HG03175 (cell line): ENCODE measurements at regions not wholly inside any gene's neighbourhood (a gene's known extent, or its start where the extent isn't known, plus 50 kb on each side); places are given as distances from the start of the nearest gene placed in this dataset.
"Not testable (repeated sequence)": the region's sequence is repeated elsewhere in the genome, so short reads cannot be mapped to it uniquely, and the experiment has no call there.

ENCODE experiments used
- ATAC-seq: cut with Tn5 transposase; IDR thresholded peaks from one replicate; pipeline ENCODE4 v1.9.1; 2021; ENCODE audit warnings: mild to moderate bottlenecking, moderate library complexity; ENCODE audit not compliant: unreplicated experiment

DNA sequence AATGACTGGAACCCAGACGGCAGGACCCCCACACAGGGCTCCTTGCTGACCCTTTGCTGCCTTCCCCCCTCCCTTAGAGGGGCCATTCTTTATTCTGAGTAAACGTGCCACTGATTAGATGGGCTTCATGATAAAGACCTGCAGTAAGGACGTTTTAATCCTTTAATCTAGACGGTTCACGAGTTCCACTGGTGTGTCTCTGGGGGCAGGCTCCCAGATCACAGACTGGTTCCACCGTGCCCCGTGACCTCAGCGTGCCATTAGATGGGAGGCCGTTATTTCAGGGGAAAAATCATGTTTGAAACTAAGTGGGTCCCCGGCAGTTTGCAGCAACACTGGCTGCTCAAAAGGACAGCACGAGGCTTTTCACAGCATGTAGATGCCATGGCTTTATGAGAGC is 246.9 kb upstream of the PLGLB2 start:
- not testable (repeated sequence) for ATAC-seq

DNA sequence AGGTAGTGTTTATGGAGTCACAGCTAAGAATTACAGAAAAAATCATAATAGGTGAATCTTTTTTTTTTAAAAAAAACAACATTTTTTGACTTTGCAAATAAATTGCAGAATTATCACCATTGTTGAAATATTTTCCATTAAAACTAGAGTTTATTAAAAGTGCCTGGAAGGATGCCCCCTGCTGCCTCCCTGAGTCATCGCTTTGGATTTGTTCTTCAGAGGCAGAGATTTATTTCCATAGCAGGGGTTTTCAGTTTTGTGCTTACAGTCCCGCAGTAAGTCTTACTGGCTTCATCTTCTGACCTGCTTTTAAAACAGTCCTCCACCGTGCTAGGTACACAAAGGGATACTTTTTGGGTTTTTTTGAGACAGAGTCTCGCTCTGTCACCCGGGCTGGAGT is 244.9 kb upstream of the PLGLB2 start:
- not testable (repeated sequence) for ATAC-seq

DNA sequence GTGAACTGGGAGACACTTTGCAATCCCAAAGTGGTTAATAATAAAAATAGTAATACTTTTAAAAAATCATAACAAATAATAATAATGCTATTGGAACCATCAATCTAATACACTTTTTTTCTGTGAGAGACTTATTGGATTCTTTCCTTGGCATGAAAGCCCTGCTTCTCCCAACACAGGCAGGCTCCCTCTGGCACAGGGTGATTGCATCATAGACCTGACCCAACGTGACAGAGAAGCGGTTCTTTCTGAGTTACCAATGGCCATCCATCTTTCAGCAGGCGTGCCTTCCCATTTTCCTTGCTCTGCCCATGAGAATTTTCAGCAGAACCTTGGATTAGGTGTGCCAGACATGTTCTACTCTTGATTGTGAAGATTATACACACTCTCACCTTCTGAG is 242.6 kb upstream of the PLGLB2 start:
- ATAC-seq = not testable (repeated sequence)

DNA sequence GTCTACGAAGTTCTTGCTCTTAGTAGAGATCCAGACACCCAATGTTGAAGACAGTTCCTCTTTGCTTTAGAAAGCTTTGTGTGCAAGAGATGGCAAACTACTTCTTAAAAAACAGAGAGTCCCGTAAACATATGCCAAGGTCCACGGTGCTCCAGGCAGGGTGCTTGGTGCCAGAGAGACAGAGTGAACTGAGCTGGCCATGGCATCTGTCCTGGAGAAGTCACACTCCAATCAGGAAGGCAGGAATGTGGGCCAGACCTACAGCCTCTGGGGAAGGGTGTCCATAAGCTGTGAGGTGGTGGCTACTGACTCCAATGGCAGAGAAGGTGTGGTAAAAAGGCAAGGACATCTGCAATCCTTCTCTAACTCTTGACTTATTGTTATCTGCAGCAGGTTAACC is 242.0 kb upstream of the PLGLB2 start:
- not testable (repeated sequence) for ATAC-seq

DNA sequence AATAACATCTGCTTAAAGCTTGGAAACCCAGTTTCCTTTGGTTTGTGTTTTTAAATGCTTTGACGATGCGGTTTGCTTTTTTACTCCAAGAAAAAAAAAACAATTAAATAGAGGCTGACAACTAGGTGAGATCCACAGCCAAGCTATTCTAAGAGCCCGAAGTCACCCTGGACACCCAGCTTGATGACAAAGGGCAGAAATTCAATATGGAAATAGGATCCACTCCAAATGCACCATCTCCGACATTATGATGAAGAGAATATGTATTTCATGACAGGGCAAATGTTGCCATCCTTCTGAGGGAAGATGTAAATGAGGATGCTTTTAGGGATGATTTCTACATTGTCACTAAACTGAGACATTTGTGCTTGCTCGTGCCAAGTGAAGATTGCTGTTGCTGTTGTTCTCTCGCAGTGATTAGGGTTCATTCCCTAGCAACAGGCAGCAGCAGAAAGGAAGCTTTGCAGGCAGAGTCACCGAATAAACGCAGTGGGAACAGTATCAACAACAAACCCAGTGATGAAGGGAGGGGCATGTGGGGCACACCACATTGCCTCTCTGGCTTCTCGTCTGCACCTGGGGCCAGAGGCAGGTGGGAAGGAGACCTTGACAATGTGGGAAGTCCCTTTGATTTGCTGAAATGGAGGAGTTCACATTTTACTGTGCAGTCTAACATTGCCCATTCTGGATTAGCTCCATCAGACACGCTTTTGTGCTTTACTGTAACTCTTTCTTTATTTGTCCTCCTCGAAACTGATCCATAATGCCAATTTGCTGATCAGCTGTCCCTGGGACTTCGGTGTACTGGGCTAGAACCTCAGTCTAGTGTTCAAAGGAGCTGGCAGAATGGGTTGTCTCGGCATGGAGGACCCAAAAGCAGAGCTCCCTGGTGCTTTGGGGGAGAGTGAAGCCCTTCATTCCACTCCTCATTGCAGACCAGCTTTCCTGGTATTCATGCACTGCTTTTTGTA is 240.2 kb upstream of the PLGLB2 start:
- not testable (repeated sequence) for ATAC-seq

DNA sequence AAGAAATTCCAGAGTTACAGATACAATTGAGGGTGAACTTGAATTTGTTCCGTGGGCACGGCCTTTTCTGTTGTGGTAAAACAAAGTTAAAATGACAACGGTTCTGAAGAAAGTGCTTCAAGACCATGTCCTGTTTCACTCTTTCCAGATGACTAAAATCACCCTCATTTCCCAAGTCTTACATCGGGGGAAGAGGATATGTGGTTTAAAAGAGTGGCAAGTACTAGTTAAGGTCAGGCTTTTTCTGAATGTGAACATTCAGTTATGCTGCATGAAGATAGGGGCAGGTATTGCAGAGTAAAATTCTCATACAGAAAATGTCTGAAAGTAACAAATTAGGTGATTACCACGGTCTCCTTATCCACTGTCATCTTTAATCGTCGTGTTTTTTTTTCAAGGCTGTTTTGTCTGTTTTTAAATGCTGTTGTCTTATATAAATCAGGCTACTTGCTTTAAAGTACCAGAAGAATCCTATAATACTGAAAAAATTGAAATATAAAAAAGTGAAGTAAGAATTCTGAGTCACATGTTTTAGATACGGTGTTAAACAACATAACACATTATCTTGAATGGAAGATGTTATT is 236.6 kb upstream of the PLGLB2 start:
- not testable (repeated sequence) for ATAC-seq

DNA sequence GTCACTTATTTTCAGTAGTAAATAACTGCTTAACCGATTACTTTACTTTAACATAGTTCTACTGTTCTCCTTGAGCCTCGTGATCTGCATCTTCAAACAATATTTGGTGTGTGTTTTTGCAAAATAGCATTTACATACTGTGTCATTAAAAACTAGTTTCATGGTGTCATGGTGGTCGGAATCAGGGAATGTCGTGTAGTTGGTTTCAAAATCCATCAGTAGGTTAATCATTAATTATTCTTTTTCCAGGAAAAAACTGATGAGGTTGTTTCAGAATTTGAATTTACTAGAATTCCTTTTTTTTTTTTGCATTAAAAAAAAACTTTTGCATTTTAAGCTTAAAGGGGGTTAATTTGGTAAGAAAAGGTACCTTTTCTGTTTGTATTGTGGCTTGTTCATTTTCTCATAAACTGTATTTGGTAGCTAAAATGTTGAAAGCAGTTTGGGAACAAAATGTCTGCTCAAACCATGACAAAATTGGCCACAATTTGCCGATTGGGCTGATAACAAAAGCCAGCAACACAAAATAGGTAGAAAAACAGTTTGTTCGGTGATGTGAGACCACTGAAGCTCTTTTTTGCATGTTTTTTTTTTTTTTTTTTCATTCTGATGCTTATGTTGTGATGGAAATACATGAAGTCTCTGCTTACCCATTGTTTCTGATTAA is 234.9 kb upstream of the PLGLB2 start:
- not testable (repeated sequence) for ATAC-seq

DNA sequence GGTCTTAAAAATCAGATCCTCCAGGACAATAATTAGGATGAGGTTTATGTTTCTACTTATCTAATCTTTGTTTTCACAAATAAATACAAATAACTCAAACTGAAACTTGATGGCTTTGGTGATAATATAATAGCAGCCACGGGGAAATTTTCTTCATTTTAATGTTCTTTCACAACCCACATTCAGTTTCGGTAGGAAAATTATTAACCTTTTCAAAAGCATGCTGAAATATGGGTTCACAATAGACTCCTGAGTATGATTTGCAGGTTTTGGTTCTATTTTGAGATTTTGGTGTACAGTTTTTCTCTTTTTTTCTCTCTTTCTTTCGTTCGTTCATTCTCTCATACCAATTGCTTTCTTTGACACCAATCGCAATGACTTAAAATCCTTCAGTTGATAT is 233.9 kb upstream of the PLGLB2 start:
- ATAC-seq = peak; percentile 66

DNA sequence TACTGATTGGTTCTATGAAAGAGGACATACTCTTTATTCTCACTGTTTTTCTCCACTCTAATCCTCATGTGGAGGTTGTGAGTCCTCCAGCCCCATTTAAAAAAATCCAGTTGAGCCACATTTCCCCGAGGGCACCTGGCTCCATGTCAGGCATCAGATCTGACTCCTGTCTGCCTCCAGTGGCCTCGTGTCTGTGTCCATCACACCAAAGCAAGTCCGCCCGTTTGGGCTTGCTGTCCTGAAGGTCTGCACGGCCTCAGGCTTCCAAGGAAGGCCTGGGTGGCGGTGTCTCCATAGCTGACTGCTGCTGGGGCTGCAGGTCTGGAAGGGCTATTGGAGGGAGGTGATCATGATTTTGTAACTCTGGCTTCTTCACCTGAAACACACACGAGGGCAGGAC is 233.4 kb upstream of the PLGLB2 start:
- ATAC-seq = not testable (repeated sequence)

DNA sequence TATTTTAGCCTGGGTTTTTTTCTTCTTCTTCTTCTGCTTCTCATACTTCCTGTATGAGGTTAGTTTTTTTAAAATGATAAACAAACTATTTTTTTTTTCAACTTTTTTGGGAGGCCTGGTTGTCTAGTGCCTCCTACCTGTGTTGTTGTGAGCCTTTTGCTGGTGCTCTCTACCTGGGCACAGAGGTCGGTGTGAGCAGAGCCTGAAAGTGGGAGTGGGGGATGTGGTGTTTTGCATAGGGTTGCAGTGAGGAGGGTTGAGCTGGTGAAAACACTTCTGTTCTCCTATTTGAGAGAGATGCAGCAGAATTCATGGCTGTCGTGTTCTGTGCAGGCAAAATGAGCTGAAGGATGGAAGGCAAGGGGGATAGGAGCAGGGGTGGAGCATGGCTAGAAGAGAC is 232.7 kb upstream of the PLGLB2 start:
- ATAC-seq = not testable (repeated sequence)

DNA sequence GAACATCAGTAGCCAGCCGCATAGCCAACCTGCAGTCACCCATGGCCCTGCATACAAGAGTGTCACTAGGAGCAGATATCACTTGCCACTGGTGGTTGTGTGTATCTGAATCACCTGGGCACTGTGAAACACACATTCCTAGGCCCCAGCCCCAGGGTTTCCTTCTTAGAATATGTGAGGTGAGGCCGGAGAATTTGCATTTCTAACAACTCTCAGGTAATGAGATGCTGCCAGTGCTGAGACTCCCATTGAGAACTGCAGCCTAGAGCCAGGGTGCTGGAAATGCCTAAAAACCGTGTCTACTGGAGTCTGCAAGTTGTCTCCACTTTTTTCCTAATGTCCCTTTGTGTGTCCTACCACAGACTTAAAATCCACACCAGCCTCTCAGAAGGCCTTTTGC is 232.0 kb upstream of the PLGLB2 start:
- not testable (repeated sequence) for ATAC-seq

DNA sequence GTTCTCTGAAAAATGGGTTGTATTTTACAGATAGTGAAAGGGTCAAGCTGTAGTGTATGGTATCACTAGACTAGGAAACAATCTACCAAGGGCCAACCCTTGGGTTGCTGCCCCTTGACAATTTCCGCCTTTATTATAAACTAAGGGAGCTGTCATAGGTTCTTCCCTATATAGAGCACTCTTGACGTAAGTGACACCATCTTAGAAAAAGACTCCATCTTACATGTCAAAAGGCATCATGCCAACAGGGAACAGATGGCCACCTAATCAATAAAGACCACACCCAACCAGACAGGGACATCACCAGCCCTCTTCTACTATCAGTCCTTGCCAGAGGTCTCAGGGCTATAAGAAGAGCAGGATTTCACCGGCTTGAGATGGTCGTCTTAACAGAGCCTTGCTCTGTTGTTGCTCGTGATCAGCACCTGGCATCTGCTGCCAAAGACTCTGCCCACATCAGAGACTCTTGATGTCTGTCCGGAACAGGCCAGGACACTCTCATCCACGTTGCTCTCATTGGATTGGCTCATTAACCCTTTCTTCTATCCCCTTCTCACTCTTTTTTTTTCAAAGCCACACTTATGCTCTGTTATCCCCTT is 231.4 kb upstream of the PLGLB2 start:
- not testable (repeated sequence) for ATAC-seq

DNA sequence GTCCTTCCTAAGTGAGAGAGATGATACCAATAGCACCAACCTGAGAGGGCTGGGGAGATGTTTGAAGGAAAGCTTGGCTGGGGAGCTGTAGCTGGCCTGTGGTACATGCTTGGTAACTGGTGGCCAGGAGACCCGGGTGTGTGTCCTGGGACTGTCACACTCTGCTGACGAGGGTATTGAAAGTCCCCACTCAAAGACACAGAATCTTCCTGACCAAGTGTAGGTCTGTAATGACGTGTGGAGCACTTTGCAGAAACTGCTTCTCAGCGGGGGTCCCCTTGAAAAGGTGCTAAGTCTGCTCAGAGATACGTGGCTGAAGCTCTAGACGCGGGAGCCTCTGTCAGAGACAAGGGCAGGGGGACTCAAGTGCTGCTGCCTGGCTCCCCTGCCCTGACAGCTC is 230.4 kb upstream of the PLGLB2 start:
- not testable (repeated sequence) for ATAC-seq

DNA sequence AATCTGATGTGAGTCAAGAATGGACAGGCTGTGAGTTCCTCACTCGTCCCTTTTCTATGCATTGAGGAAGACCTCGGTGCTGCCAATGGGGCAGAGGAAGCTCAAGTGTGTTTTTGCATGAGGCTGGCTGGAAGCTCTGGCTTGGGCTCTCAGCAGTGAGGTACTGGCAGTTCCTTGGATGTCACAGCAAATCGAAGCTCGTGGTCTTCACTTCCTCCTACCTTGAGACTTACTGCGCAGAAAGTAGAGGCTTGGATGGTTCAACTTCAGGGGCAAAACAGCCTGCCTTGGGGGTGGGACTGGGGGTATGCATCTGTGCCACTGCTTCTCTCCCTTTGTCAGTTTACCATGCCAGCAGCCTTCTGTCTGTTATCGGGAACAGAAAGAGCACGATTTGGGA is 229.8 kb upstream of the PLGLB2 start:
- ATAC-seq = not testable (repeated sequence)

DNA sequence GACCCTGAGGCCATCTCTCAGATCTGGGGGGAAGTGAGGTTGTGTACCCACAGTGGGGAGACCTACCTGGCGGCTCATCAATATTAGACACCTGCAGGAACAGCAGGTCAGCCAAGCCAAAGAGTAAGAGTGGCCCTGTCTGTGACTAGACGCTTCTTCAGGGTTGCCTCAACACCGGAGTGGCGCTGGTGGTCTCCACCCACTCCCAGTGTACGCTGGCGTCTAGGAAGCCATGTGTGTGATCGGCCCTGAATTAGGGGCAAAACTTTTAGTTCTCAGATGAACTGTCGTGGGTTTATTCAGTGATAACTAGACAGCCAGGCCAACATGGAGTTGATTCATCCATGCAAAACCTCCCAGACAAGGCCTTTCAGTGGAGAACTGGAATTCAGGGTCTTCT is 229.3 kb upstream of the PLGLB2 start:
- ATAC-seq = not testable (repeated sequence)

DNA sequence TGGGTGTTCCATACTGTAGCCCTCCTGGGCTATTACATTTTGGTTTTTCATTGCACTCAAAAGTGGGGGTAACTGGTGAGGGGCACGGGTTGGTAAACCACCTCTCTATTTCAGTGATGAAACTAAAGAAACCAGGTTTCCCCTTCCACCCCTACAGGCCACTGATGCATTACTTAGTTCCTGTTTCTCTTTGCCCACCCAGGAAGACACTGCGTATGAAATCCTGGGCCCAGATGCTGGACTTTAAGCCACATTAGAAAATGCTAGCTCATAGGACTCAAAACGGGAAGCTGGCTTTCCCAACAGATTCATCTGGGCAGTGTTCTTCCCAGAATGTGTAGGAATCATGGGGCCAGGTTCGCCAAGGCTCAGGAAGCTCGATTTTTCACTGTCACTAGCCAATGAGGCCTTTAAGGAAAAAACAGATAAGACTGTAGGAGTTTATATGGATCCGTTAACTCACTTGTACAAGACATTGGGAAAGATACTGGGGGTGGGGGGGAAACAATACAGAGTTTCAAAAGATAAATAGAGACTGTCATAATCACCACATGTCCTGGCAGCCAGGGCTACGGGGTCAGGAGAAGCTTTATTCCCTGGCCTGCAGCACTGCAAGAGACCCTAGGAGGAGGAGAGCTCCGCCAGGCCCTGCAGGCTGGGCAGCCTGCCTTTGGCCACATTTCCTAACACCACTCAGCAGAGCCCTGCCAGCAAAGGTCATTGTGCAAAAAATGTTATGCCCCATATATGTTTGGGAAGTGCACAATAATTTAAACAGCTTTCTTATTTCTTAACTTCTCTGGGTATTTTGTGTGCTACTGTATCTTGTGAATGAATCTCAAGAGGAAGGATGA is 228.5 kb upstream of the PLGLB2 start:
- ATAC-seq = peak; percentile 54

DNA sequence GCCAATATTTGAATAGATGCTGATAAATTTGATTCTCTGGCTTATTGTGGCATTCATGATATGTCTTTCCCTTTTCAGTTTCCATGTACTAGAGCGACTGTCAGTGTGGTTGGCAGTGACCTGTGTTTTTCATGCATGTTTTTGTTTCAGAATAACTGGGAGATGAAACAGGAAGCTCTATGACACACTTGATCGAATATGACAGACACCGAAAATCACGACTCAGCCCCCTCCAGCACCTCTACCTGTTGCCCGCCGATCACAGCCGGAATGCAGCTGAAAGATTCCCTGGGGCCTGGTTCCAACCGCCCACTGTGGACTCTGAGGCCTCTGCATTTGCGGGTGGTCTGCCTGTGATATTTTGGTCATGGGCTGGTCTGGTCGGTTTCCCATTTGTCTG is 226.8 kb upstream of the PLGLB2 start:
- peak; percentile 69 for ATAC-seq

DNA sequence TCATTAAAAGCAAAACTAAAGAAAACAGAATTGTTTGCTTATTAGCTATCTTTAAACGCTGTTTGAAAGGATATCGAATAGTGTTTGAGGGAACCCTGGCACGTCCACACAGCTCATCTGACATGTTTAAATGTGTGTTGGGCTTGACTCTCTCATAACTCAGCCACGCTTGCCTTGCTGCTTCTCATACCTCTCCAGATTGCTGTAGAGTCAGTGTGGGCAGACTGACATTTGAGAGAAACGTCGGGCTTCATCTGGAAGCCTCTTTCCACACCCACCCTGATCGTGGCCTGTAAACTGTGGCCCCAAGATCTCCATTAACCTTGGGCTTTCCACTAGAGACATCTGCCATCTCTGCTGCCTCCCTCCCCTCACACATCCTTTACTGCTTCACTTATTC is 226.4 kb upstream of the PLGLB2 start:
- ATAC-seq = not testable (repeated sequence)

DNA sequence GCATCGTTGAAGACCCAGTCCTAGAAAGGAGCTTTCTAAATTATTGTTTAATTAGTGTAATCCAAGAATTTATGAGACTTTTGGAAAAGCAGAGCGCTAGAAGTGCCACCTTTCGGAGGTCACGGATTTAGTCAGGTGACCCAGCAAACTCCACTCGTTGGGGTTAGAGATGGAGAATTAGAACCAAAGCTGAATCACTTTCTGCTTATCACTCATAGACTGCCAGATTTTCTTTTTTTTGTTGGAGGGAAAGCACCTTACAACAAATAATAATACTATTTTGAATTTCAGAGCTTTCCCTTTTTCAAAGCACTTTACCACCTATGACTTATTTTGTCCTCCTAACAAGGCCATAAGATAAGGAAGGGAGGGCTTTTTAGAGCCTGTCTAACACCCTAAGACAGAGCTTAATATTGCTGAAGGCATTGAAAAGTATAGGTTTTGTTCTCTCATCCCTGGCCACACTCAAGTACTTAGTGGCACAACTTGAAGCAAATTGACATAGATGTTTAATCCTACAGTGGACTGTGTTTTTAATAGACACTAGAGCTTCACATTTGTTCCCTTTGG is 223.2 kb upstream of the PLGLB2 start:
- ATAC-seq = not testable (repeated sequence)

DNA sequence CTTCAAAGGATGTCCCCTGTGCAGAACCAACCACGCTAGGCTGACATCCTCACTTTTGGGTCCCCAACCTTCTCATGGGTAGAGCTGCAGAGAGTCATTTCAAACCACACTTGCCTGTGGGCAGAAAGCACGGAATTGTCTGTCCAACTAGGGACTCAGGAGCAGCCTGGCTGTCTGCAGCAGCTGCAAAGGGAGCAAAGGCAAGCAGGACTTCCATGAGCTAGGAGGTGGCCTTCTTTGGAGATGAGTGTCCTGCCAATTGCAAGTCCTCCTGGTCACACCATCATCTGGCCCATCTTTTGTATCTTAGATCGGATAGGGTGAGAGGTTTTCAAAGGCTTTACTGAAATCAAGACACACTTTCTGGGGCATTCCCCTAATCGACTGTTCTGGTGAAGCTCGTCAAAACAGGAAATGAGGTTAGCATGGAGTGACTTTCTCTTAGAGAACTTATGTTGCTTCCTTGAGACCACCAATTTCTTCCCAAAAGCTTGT is 222.3 kb upstream of the PLGLB2 start:
- not testable (repeated sequence) for ATAC-seq
